D341Med (cell line): ENCODE measurements at regions not wholly inside any gene's neighbourhood (a gene's known extent, or its start where the extent isn't known, plus 50 kb on each side); places are given as distances from the start of the nearest gene placed in this dataset.

Experiments
- DNase-seq: peaks from one replicate; pipeline ENCODE4 v3.0.0; 2012; ENCODE audit warnings: low spot score

- no peak for DNase-seq
Observed at GRCh38 chr9:126095546-126096190, 231.0 kb upstream of the MVB12B start.

GRCh38 chr9:126096340-126096739 lies 230.3 kb upstream of the MVB12B start:
- DNase-seq, result no peak

GRCh38 chr9:126097679-126098078 lies 228.9 kb upstream of the MVB12B start:
- DNase-seq, result no peak

- no peak for DNase-seq
Observed at GRCh38 chr9:126106404-126106803, 220.2 kb upstream of the MVB12B start.

GRCh38 chr9:126107693-126108092 lies 218.9 kb upstream of the MVB12B start:
- no peak for DNase-seq

GRCh38 chr9:126108240-126108639 lies 218.4 kb upstream of the MVB12B start:
- no peak for DNase-seq

GRCh38 chr9:126109575-126109974 lies 217.1 kb upstream of the MVB12B start:
- no peak for DNase-seq

- DNase-seq, result no peak
Observed at GRCh38 chr9:126111556-126111955, 215.1 kb upstream of the MVB12B start.

- DNase-seq, result no peak
Observed at GRCh38 chr9:126112135-126112720, 214.4 kb upstream of the MVB12B start.

GRCh38 chr9:126113176-126113575 lies 213.5 kb upstream of the MVB12B start:
- peak; percentile 3 for DNase-seq

- DNase-seq, result peak; percentile 8
Observed at GRCh38 chr9:126113756-126114408, 212.7 kb upstream of the MVB12B start.

- peak; percentile 30 for DNase-seq
Observed at GRCh38 chr9:126114409-126114760, 212.2 kb upstream of the MVB12B start.

GRCh38 chr9:126114850-126115460 lies 211.7 kb upstream of the MVB12B start:
- peak; percentile 31 for DNase-seq

GRCh38 chr9:126116351-126117157 lies 210.1 kb upstream of the MVB12B start:
- DNase-seq, result peak; percentile 62

- DNase-seq, result no peak
Observed at GRCh38 chr9:126117158-126117425, 209.5 kb upstream of the MVB12B start.

GRCh38 chr9:126117631-126118030 lies 209.0 kb upstream of the MVB12B start:
- DNase-seq, result peak; percentile 13

- DNase-seq, result no peak
Observed at GRCh38 chr9:126119731-126120130, 206.9 kb upstream of the MVB12B start.

GRCh38 chr9:126122901-126123616 lies 203.6 kb upstream of the MVB12B start:
- peak; percentile 7 for DNase-seq

- peak; percentile 10 for DNase-seq
Observed at GRCh38 chr9:126123927-126124326, 202.7 kb upstream of the MVB12B start.

GRCh38 chr9:126125177-126125576 lies 201.5 kb upstream of the MVB12B start:
- DNase-seq, result no peak

GRCh38 chr9:126125577-126125976 lies 201.1 kb upstream of the MVB12B start:
- no peak for DNase-seq

GRCh38 chr9:126125992-126126409 lies 200.6 kb upstream of the MVB12B start:
- peak; percentile 21 for DNase-seq
